VCaP (cell line): ENCODE measurements at regions not wholly inside any gene's neighbourhood (a gene's known extent, or its start where the extent isn't known, plus 50 kb on each side); places are given as distances from the start of the nearest gene placed in this dataset.

ENCODE experiments used
- H3K27ac ChIP-seq: fragments of 450-650 bp; 2 replicates; pipeline ENCODE4 v1.5.1; 2017
- TF ChIP-seq, protein P1 (sequence below): fragments of 450-650 bp; conservative IDR thresholded peaks from 2 replicates; pipeline ENCODE4 v1.5.1; 2017; ENCODE audit warnings: mild to moderate bottlenecking, moderate library complexity

GRCh38 chr2:235373171-235373570 is 120.7 kb upstream of the AGAP1 start:
- TF ChIP-seq, protein P1, sequence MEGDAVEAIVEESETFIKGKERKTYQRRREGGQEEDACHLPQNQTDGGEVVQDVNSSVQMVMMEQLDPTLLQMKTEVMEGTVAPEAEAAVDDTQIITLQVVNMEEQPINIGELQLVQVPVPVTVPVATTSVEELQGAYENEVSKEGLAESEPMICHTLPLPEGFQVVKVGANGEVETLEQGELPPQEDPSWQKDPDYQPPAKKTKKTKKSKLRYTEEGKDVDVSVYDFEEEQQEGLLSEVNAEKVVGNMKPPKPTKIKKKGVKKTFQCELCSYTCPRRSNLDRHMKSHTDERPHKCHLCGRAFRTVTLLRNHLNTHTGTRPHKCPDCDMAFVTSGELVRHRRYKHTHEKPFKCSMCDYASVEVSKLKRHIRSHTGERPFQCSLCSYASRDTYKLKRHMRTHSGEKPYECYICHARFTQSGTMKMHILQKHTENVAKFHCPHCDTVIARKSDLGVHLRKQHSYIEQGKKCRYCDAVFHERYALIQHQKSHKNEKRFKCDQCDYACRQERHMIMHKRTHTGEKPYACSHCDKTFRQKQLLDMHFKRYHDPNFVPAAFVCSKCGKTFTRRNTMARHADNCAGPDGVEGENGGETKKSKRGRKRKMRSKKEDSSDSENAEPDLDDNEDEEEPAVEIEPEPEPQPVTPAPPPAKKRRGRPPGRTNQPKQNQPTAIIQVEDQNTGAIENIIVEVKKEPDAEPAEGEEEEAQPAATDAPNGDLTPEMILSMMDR, result no peak
- no peak overlapping the region for H3K27ac ChIP-seq

DNA sequence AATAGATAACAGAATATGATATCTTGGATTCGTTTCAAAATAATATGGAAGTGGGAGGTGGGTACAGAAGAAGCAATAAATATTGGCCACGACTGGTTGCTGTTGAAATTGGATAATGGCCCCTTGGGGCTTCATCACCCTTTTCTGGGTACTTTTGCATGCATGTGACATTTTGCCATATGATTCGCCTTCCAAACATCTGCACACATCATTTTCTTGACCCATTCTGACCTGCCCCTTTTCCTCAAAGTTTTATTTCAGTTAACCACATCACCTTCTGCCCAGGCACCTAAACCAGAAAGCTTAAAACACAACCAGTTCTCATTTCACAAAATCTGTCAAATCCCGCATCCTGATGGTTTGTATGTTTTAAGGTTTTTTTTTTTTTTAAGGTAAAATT is 116.7 kb upstream of the AGAP1 start:
- no peak overlapping the region for H3K27ac ChIP-seq
- TF ChIP-seq, protein P1, result no peak

GRCh38 chr2:235378246-235378645 is 115.6 kb upstream of the AGAP1 start:
- TF ChIP-seq, protein P1, result no peak
- H3K27ac ChIP-seq, result no peak overlapping the region

- H3K27ac ChIP-seq, result no peak overlapping the region
- TF ChIP-seq, protein P1, result no peak
Measured at GRCh38 chr2:235378944-235379343, 114.9 kb upstream of the AGAP1 start.

- TF ChIP-seq, protein P1, result no peak
- no peak overlapping the region for H3K27ac ChIP-seq
Measured at GRCh38 chr2:235381261-235381912, 112.5 kb upstream of the AGAP1 start.

DNA sequence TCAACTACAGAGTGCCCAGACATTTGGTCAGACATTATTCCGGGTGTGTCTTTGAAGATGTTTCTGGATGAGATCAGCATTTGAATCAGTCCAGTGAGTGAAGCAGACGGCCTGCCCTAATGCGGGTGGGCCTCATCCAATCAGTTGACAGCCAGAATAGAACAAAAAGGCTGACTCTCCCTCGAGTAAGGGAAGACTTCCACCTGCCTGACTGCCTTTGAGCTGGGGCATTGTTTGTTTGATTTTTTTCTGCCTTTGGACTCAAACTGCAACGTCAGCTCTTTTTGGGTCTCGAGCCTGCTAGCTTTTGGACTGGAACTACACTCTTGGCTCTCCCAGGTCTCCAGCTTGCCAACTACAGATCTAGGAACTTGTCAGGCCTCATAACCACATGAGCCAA is 111.7 kb upstream of the AGAP1 start:
- TF ChIP-seq, protein P1, result no peak
- H3K27ac ChIP-seq, result no peak overlapping the region

GRCh38 chr2:235382601-235383000 is 111.2 kb upstream of the AGAP1 start:
- TF ChIP-seq, protein P1, result no peak
- no peak overlapping the region for H3K27ac ChIP-seq
